Spleen (tissue), 7 donors: ENCODE measurements at regions not wholly inside any gene's neighbourhood (a gene's known extent, or its start where the extent isn't known, plus 50 kb on each side); places are given as distances from the start of the nearest gene placed in this dataset.

ENCODE experiments used
- POLR2A ChIP-seq, 3 donors: fragments of 450-650 bp; IDR thresholded peaks; one replicate each; pipeline ENCODE4 v1.5.1; 2017; ENCODE audit warnings: antibody characterized with exemption in 3 of 3, mild to moderate bottlenecking in 1 of 3
- POLR2AphosphoS5 ChIP-seq, 3 donors: sonication (generic); formaldehyde crosslinking; IDR thresholded peaks; one replicate each; pipeline ENCODE4 v1.5.1; 2017; ENCODE audit warnings: antibody characterized with exemption in 3 of 3
- TF ChIP-seq, protein P1 (sequence below), 11 experiments: fragments of 200-600 bp in 7 of 11; fragments of 450-650 bp in 4 of 11; sonication (generic) in 4 of 11; IDR thresholded peaks in 8 of 11; conservative IDR thresholded peaks in 3 of 11; 1 replicate in 7 of 11; 2 replicates in 4 of 11; pipeline versions ENCODE4 v1.4.0 to v1.8.0; 2016 to 2021; ENCODE audit warnings: antibody characterized with exemption in 11 of 11, inconsistent platforms in 4 of 11, mild to moderate bottlenecking in 1 of 11
- donor health status: DM: no; HTN: no; CAD: no; lungs with moderate emphysema.
- donor health status: DM: no; HTN: no; CAD: no.
- donor health status: DM: no; HTN: no; CAD: no.

DNA sequence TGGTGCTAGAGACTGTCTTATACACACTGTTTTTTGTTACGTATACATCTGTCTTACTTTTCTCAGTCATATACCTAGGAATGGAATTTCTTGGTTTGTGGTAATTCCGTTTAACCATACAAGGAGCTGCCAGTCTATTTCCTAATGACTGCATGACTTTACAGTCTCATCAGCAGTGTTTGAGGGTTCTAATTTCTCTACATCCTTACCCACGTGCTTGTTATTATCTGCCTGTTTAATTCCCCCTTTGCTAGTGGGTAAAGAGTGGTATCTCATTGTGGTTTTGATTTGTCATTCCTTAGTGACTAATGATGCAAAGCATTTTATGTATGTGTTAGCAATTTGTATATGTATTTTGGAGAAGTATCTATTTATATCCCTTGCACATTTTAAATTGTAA lies 1008.0 kb downstream of the FAM181B start:
- TF ChIP-seq, protein P1, sequence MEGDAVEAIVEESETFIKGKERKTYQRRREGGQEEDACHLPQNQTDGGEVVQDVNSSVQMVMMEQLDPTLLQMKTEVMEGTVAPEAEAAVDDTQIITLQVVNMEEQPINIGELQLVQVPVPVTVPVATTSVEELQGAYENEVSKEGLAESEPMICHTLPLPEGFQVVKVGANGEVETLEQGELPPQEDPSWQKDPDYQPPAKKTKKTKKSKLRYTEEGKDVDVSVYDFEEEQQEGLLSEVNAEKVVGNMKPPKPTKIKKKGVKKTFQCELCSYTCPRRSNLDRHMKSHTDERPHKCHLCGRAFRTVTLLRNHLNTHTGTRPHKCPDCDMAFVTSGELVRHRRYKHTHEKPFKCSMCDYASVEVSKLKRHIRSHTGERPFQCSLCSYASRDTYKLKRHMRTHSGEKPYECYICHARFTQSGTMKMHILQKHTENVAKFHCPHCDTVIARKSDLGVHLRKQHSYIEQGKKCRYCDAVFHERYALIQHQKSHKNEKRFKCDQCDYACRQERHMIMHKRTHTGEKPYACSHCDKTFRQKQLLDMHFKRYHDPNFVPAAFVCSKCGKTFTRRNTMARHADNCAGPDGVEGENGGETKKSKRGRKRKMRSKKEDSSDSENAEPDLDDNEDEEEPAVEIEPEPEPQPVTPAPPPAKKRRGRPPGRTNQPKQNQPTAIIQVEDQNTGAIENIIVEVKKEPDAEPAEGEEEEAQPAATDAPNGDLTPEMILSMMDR (IDR thresholded peaks at IDR 0.05 in 8 of 11, conservative IDR thresholded peaks at IDR 0.05 in 3 of 11): no peak
- TF ChIP-seq POLR2A (IDR thresholded peaks at IDR 0.05) (no peak), POLR2AphosphoS5 (IDR thresholded peaks at IDR 0.05) (no peak)
